Mesothelial cell of epicardium (in vitro differentiated cells): ENCODE measurements at regions not wholly inside any gene's neighbourhood (a gene's known extent, or its start where the extent isn't known, plus 50 kb on each side); places are given as distances from the start of the nearest gene placed in this dataset.

Source experiments
- DNase-seq, 2 experiments: peaks; one replicate each; pipeline ENCODE4 v3.0.0; 2021; ENCODE audit warnings: low spot score in 2 of 2; ENCODE audit not compliant: unreplicated experiment in 2 of 2
- H3K27ac Mint-ChIP-seq: 2 replicates; pipeline ENCODE4 v1.8.0; 2021; ENCODE audit warnings: mixed read lengths
- H3K27me3 Mint-ChIP-seq: 2 replicates; pipeline ENCODE4 v1.8.0; 2021; ENCODE audit warnings: low read depth, mixed read lengths
- H3K36me3 Mint-ChIP-seq: 2 replicates; pipeline ENCODE4 v1.8.0; 2021; ENCODE audit warnings: mixed read lengths
- H3K4me1 Mint-ChIP-seq: 2 replicates; pipeline ENCODE4 v1.8.0; 2021; ENCODE audit warnings: mixed read lengths
- H3K4me3 Mint-ChIP-seq: 2 replicates; pipeline ENCODE4 v1.8.0; 2021; ENCODE audit warnings: mild to moderate bottlenecking, moderate library complexity, mixed read lengths
- H3K9me3 Mint-ChIP-seq: 2 replicates; pipeline ENCODE4 v1.8.0; 2021; ENCODE audit warnings: mixed read lengths
- TF ChIP-seq, protein P1 (sequence below): fragments of 200-600 bp; sonication (generic); IDR thresholded peaks from one replicate; pipeline ENCODE4 v1.5.0; 2021; ENCODE audit warnings: antibody characterized with exemption; ENCODE audit not compliant: unreplicated experiment

DNA sequence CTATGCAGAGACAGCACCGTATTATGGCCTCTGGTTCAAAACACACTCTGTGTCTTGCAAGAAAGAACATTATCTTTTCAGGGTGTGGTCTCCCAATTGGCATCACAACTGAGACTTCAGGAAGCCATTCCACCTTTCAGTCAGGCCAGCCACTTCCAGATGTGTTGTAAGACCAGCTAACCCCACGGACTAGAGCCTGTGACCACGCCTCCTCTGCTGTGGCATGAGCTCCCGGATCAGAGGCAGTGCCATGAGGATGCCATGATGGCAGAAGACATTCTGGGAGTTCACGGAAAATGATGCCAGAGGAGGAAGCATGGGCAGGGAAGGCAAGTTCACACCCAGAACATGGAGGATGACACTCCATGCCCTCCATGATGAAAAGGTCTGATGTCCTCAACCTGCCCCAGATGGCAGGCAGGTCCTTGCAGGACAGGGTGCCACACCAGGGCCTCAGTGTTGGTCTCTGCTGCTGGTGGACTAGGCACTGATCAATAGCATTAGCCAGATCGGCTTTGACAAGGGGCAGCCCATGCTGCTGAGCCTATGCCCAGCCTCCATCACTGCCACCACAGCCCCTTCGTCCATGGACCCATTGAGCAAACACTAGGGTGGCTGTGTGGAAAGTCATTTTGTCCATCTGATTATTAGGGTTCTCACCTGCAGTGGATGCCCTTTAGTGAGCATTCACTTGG lies 341.6 kb downstream of the MATN1 start:
- no peak overlapping the region for H3K27ac Mint-ChIP-seq
- H3K9me3 Mint-ChIP-seq: no peaks in the 10 kb centered on the region
- DNase-seq: no peak
- peaks cover 16% of the 10 kb centered on the region for H3K27me3 Mint-ChIP-seq
- TF ChIP-seq, protein P1, sequence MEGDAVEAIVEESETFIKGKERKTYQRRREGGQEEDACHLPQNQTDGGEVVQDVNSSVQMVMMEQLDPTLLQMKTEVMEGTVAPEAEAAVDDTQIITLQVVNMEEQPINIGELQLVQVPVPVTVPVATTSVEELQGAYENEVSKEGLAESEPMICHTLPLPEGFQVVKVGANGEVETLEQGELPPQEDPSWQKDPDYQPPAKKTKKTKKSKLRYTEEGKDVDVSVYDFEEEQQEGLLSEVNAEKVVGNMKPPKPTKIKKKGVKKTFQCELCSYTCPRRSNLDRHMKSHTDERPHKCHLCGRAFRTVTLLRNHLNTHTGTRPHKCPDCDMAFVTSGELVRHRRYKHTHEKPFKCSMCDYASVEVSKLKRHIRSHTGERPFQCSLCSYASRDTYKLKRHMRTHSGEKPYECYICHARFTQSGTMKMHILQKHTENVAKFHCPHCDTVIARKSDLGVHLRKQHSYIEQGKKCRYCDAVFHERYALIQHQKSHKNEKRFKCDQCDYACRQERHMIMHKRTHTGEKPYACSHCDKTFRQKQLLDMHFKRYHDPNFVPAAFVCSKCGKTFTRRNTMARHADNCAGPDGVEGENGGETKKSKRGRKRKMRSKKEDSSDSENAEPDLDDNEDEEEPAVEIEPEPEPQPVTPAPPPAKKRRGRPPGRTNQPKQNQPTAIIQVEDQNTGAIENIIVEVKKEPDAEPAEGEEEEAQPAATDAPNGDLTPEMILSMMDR: no peak
- no peak overlapping the region for H3K4me3 Mint-ChIP-seq
- no peaks in the 10 kb centered on the region for H3K36me3 Mint-ChIP-seq
- peaks cover 52% of the 10 kb centered on the region for H3K4me1 Mint-ChIP-seq

DNA sequence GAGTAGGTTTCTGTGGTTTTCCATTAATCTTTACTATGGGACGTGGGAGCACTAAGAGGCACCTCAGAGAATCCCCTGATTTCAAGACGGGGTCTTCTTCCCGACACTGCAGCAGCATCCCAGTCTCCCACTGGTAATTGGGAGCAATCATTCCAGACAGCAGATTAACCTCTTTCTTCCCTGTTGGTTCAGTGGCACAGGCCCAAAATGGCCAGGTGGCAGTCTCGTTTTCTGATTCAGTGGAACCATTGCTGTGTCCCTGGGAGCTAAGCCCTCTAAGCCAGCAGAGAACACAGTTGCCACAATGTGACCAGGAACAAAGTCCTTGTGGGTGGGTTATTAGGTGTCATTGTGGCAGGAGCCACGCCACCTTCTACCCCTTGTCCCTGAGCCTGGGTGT lies 342.1 kb downstream of the MATN1 start:
- Mint-ChIP-seq H3K27ac (no peak overlapping the region), H3K36me3 (no peaks in the 10 kb centered on the region), H3K27me3 (peaks cover 20% of the 10 kb centered on the region), H3K9me3 (no peaks in the 10 kb centered on the region), H3K4me3 (no peak overlapping the region), H3K4me1 (peaks cover 51% of the 10 kb centered on the region)
- no peak for DNase-seq
- TF ChIP-seq, protein P1: no peak

DNA sequence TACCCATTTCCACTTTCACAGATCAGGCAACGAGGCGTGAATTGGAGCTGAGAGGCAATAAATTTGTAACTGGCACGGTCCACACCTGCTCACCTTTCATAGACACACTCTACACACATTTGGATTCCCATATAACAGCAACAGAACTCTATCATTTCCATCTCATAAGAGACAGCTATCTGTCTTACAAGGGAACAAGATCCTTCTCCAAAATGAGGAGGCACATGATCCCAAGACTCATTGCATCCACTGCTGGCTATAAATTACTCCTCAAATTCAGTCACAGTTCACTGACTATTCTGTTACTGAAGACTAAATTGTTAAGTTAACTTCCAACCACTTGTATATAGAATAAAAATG lies 342.8 kb downstream of the MATN1 start:
- H3K36me3 Mint-ChIP-seq: no peaks in the 10 kb centered on the region
- H3K27ac Mint-ChIP-seq: no peak overlapping the region
- no peak overlapping the region for H3K4me3 Mint-ChIP-seq
- TF ChIP-seq, protein P1: peak; percentile 6
- H3K27me3 Mint-ChIP-seq: peaks cover 24% of the 10 kb centered on the region
- no peaks in the 10 kb centered on the region for H3K9me3 Mint-ChIP-seq
- H3K4me1 Mint-ChIP-seq: peaks cover 49% of the 10 kb centered on the region
- no peak for DNase-seq

DNA sequence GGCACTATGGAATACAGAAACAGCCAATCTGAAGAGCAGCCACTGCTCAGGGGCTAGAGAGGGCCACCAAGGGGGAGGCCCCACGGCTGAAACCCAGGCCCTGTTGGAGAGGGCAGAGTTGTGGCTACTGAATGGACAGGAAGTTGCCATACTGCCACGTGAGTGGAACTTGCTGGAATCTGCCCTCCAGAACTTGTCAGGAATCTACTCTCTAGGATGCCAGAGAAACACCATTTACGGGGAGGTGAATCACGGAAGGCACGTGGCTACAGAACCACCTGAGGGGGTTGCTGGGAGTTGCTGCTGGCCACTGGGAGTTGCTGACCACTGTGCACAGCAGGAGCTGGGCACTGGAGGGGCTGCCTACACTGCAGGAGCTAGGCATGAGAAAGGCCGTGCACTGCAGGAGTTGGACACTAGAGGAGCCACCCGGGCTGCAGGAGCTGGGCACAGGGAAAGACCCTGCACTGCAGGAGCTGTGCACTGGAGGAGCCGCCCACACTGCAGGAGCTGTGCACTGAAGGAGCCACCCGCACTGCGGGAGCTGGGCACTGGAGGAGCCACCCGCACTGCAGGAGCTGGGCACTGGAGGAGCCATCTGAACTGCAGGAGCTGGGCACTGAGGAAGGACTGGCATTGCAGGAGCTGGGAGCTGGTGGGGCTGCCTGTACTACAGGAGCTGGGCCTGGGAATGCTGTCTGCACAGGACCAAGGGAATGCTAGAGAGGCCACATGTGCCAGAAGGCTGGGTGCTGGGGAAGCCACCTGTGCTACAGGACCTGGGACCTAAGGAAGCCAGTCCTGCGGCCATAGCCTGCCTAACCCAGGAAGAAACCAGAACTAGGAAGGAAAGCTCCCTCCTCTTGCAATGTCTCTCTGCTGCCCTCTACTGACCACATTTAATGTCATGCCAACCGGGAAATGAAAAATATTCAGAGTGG lies 343.4 kb downstream of the MATN1 start:
- no peak overlapping the region for H3K4me3 Mint-ChIP-seq
- H3K36me3 Mint-ChIP-seq: no peaks in the 10 kb centered on the region
- H3K4me1 Mint-ChIP-seq: peaks cover 44% of the 10 kb centered on the region
- TF ChIP-seq, protein P1: peak; percentile 78
- DNase-seq: peak in 1 of 2 experiments; percentile 57
- peaks cover 23% of the 10 kb centered on the region for H3K27me3 Mint-ChIP-seq
- no peaks in the 10 kb centered on the region for H3K9me3 Mint-ChIP-seq
- peak overlapping the region; percentile 87 for H3K27ac Mint-ChIP-seq

DNA sequence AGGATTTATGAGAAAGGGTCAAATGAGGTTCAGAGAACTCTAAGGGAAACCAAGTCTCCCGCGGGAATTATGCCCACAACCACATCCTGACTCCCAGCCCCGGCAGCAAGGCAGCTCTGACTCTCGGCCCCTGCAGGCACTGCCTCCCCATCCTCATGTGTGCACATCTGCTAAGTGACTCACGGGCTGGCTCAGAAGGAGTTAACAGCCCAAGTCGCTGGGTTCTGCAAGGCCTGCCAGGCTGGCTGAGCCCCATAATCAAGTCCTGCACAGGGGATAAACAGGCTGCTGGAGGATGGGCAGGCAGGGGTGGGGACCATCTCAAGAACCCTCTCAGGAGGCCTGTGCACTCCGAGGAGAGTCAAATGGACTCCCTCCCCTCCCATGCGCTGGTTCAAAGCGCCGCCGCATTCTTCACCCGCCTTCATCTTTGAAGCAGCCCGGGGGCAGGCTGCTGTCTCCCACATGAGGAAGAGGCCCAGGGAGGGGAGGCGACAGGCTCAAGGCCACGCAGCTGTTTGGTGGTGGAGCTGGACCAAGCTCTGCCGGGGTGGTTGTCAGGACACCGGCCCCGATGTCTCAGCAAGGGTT lies 344.3 kb downstream of the MATN1 start:
- peaks cover 37% of the 10 kb centered on the region for H3K4me1 Mint-ChIP-seq
- DNase-seq: peak; percentile 62 to 74
- H3K27me3 Mint-ChIP-seq: peaks cover 23% of the 10 kb centered on the region
- peak overlapping the region; percentile 87 for H3K27ac Mint-ChIP-seq
- H3K9me3 Mint-ChIP-seq: no peaks in the 10 kb centered on the region
- H3K36me3 Mint-ChIP-seq: no peaks in the 10 kb centered on the region
- TF ChIP-seq, protein P1: no peak
- H3K4me3 Mint-ChIP-seq: peak overlapping the region; percentile 30
